ENCODE measurements at regions not wholly inside any gene's neighbourhood (a gene's known extent, or its start where the extent isn't known, plus 50 kb on each side); places are given as distances from the start of the nearest gene placed in this dataset.
"Not testable (repeated sequence)": the region's sequence is repeated elsewhere in the genome, so short reads cannot be mapped to it uniquely, and the experiment has no call there.

DNA sequence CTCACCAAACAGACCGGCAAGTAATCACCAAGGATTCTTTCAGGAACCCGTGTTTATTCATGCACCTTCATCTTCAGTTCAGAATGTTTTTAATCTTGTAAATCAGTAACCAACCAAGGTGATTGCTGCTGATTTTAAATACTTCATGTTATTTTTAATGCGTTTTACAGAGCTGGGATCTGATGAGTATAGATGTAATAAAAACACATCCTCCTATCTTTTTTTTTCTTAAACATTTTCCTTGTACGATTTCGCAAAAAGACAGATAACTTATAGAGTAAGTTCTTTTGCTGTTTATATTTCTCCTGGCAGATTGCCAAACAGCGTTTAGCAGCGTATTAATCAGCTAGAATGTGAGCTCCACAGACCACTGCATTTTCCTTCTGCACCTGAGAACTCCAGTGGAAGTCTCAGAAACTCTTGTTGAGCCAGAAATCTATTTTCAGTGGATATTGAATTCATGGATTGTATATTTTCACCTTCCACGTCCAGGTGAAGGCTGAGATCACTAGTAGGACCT is 397.8 kb upstream of the NRP1 start:
- DNase-seq: no peak

DNA sequence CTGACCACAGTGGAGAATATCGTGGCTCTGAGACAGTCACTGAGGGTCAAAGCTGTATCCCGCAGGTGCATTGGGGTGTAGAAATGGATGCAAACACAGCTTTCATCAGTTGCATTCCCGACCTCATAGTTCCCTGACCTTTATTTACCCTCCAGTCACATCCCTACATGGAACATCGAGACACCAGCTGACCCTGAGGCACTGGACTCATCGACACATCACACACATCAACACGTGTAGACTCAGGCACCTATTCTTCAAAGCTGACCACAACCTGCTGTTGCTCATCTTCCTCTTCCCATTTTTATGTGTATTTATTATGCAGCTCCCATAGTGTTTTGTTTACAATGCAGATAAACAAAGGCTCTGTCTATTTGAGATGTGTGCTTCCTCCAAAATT is 396.9 kb upstream of the NRP1 start:
- no peak for DNase-seq

DNA sequence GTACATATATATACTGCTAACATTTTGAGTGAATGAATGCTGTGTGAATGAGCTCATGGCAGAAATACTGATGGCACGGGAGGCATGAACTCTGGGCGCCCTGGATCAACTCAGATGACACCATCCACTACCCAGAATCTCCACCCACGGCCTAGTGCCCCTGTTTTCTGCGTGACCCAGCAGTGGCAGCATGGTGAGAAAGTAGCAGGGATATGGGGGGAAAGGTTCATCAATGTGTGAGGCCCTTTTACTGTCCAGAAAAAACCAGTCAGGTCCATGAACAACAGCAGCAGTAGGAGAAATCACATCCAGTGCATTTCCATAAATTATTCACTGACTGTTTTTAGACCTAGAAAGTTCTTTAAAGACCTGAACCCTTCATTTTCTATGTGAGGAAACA is 391.0 kb upstream of the NRP1 start:
- DNase-seq: no peak

DNA sequence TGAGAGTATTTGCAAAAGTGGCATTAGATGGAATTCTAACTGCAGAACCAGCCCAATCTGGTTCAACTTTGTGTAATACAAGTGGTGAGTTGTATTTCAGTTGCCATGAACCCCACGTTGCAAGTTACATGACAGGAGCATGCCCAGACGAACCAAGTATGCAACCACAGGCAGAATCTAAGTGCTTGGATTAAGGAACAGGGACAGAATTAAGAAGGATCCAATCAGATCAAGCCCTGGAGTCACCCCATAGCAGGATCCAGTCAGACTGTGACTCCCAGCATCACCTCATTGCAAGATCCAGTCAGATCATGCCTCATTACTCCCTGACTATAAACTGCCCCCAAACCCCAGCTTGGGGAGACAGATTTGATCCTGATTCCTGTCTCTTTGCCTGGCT is 388.7 kb upstream of the NRP1 start:
- no peak for DNase-seq

DNA sequence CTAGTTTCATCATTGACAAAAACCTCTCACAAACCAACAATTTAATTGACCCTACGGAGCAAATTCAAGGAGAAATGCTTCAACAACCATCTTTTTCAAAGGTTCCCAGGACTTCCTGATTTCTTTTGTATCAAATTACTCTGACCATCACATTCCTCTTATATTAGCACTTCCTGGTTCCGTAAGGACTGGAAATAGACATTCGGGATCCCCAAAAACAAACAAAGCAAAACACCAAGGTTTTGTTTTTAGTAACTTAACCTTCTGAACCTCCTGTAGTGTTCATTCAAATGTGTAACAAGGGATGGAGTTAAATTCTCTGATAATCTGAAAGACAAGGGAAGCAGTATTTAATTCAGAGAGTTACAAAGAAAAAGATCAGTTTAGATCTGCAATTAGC is 387.6 kb upstream of the NRP1 start:
- DNase-seq: no peak

DNA sequence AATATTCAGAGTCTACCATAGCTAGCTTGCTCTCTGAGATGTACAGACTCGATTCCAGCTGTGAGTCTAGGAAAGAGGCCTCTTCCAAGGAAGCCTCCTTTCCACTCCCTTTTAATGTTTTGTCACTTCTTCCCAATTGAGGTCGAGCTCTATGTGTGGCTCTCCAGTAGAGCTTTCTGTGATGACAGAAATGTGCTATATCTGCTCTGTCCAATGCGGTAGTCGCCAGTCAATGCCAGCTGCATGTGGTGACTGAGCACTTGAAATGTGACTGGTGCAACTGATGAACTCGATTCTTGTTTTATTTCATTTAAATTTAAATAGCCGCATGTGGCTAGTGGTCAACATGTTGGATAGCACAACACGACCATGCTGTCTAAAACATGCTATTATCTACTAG is 387.0 kb upstream of the NRP1 start:
- DNase-seq: no peak

DNA sequence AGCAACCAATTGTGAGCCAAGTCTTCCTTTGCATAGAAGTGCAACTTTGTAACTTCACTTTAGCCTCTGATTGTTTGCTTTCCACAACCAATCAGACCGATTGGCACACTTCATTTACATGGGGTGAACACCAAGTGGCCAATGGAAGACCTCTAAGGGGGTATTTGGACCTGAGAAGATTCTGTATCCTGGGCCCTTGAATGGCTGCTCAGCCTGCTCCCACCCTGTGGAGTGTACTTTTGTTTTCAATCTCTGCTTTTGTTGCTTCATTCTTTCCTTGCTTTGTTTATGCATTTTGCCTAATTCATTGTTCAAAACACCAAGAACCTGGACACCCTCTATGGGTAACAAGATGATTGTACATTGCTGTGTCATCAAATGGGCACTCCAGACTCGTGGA is 385.7 kb upstream of the NRP1 start:
- no peak for DNase-seq

DNA sequence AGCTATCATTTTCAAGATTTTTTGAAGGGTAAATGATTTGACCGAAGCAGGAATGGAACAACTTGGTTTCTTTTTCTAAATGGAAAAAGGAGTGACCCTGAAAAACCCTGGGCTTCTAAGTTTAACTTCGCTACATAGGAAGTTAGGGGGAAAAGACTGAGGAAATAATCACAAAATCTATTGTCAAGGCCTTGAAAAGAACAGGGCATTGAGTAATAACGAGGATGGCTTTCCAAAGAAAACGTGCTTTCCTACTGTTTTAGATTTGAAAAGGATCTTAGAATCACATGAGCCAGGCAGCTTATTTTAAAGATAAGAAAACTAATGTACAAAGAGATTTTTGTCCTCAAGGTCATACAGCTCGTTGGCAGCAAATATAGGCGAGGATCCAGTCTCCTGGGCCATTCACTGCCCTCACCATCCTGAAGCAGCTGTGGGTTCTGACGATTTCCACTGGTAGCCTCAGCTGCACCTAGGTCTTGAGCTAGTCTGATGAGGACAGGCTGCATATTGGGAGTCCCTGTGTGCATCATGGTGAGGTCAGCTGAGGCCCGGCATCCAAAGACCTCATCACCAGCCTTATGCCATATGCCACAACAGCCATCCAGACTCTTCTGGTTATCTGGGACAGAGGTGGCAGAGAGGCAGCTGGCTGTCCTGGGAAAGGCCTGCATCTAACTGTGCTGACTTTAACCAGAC is 384.7 kb upstream of the NRP1 start:
- no peak for DNase-seq

DNA sequence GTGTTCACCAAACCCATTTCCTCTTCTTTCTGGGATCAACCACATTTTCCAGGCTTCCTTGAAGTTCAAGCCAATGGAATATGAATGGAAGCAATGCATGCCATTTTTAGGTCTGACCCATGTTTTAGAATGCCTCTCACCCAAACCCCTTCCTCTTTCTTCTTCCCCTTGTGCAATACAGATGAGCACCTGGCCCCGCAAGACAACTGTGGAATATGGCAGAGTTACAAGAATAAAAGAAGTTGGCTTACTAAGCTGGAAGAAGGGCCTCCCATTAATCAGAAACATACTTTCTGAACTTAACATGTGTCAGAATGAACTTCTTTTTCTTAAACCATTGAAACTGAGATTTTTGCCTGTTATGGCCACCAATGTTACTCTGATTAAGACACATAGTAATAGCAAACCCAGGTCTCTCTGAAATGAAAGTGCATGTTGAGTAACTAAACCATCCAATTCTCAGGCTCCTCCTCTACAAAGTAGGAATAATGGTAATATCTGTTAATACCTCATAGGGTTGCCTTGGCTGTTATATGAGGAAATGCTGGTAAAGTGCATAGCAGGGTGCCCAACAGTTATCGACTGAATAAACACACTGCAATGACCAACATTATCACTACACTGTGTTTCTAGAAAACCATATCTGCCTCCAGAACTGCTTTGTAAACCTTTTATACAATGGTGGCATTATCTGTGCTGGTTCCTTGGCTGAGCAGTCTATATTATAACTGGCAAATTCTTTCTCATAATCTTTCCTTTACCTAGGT is 382.2 kb upstream of the NRP1 start:
- DNase-seq: no peak

DNA sequence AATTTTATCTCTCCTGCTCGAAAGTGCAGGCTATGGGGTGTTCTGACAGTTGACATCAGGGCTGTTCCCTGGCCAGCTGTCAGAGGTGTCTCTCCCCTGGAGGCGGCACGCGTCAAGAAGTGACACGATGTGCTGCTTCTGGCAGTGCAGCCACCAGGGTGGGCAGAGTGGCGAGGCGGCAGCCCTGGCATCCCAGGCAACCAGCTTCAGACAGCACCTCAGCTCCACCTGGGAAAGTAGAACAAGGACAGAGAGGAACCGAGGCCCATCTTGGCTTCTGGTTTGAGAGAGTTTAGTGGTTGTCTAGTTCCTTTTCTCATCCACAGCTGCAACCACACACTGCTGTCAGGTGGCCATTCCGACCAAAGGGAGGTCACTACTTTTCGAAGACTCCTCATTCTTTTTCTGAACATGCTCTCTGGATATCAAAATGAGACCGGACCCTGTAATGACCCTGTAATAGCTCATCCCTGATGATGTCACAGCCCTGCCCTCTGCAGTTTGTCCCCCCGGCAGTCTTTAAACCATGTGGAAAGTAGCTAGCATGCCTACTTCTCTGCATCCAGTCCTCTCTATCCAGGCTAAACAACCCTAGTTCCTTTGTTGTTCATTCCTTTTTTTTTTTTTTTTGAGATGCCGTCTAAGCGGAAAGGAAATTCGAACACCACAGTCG is 381.0 kb upstream of the NRP1 start:
- no peak for DNase-seq

DNA sequence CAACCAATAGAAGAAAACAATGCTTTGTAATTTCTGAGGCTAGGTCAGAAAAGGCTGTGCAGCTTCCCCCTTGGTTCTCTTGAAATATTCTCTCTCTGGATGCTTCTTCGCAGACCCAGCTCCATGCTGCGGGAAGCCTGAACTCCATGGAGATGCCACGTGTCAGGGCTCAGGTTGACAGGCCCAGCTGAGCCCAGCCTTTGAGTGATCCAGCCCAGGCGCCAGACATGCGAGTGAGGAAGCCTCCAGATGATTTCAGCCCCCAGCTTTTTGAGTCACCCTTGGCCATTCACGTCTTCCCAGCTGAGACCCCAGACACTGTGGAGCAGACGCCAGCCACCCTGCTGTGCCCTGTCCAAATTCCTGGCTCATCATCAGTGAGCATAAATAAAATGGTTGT is 378.4 kb upstream of the NRP1 start:
- DNase-seq: no peak

DNA sequence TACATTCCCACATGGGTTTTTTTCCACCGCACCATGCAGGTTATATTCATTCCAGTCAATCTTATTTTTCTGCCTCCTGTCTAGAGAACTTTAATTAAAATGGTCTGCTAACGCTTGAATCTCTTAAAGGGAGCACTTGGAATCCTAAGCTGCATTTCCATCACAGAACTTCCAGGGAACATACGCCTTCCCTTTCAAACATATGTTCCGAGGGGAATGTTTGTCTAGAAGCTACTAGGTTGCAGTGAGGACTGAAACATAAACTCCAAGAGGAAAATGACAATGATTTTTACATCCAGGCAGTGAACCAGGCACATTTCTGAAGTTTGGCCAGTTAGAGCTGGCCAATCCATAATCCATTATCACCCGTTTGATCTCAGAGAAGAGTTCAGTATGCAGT is 375.5 kb upstream of the NRP1 start:
- no peak for DNase-seq

DNA sequence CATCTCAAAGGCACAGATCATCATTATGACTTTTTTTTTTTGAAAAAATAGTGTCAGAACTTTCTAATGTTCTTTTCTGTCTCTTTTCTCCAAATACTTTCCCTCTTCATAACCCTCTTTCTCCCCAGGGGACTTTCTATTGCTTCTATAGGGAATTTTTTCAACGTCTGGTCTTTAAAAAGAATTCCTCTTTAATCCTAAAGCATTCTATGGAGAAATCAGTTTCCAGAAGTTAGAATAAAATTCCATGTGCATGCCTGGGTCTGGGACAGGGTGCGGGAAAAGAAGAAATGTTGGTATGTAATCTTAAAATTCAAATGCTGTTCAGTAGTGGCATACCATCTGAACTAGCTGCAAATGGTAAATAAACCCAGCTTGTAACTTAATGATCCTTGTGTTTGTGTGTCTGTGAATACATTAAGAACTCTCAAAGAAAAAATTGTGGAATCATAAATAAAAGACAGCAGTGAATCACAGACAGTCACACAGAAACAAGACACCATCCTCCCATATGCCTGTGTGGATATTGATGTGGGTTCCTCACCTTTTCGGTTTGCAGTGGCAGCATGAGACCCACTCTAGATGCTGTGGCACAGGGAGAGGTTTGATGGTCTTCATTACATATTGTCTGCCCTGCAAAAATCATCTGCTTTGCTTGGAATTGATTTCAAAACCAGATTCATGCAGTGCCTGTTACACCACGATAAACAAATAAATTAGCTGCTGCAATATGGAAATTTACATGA is 374.7 kb upstream of the NRP1 start:
- DNase-seq: no peak

DNA sequence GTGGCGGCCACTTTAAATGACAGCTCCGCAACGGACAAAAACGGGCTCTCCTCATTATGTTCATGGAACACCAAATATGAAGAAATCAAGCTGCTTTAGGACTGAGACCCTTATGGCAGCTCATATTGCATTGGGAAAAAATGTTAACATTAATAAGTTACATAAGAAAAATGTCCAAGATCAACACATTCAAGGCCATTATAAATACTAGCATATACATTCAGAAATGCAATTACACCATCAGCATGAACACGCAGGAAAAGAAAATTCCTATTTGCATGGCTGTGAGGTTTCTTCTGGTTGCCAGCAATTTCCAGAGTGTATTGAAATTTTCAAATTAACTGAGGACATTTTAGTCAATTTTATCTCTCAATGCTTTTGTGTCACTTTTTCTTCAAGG is 374.1 kb upstream of the NRP1 start:
- DNase-seq: no peak

DNA sequence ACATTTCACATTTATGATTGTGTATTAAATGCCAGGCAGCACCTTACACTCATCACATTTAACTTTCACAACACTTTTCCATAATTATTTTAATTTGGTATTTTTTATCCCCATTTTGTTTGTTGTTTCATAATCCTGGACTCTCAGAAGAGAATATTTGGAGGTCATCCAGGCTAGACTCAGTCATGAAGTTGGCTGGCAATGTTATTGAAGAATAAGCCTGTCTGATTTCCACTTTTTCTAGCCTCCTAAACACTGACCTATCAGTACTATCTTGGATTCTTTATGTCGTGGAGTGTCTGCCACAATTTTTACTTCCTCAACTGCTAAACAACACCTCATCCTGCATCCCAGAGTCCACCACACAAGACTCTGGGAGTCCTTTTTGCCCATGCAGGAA is 372.3 kb upstream of the NRP1 start:
- DNase-seq: no peak

DNA sequence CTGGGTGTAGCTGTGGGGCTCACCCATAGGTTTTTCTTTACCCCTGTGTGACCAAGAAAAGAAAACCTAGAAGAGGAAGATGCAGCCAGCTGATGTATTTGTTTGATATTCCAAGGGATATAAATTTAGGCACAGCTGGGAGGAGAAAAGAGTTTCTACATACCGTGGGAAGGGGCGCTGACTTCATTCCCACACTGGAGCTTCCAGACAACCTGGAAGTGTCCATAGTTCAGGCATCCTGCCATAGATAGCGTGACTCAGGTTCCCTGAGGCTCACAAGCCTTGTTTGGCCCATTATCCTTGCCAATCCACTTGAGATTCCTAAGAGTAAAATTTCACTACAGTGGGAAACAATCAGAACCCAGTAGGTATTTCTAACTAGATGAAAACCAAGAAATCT is 371.7 kb upstream of the NRP1 start:
- no peak for DNase-seq

DNA sequence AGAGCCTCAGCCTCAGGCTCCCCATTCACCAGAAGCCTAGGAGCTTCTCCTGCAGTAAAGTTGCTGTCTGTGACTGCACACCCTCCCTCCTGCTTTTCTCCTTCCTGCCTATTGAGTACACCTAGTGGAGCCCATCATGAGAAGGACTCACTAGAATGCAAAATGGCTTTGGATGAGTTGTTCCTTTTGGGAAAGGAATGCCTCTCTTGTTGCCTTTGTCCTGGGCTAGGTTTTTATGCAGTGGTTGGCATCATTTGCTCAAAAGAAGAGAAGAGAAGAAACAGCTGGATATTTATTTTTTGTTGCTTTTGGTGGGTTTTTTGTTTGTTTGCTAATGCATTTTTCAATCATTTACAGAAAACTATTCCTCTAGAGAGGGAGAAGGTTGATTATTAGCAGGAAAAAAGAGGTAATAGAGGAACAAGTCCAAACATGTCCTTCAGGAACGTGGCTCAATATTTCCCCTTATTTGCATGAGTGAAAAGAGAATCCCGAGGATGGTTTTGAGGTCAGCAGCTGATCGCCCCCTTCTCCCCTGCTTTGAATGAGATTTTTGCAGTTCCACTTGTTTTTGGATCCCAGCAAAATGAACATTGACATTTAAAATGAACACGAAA is 369.9 kb upstream of the NRP1 start:
- DNase-seq: no peak

DNA sequence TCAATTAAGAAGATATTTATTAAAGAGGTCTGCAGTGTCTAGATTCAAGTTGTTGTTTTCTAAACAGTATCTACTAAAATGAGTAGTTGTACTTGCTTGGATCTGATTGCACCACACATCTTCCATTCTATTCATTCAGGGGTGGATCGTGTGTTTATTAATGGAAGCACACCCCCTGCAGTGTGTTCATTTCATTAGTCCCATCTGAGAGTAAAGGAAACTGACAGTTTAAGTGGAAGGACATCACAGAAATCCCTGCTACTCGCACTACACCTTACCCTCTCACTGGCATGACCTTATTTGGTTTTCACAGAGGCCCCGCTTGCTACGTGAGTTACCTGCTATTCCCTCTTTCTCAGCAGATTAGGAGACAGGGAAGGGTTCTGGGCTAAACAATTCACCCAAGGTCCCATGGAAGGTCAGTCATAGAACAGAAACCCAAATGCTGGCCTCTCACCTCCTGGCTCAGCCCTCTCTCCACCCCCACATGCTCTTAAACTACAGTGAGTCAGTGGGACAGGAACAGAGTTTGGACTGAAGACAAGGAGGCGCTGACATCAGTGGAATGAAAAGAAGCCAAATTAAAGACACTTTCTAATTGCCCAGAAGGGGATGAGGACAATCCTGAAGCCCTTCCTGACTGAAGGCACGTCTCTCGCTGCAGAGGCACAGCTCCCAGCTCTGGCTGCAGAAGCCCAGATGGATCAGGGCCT is 369.2 kb upstream of the NRP1 start:
- no peak for DNase-seq

DNA sequence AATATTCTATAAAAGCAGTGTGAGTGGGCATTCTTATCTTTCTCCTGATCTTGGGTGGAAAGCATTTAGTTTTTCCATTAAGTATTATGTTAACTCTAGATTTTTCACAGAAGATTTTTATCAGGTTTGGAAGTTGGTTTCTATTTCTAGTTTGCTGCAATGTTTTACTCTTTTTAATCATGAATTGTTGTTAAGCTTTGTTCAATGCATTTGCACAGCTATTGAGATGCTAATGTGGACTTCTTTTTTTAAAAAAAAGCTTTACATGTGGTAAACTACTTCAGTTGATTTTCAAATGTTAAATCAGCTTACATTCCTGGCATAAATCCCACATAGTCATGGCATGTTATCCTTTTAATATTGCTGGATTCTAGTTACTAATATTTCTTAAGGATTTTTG is 363.6 kb upstream of the NRP1 start:
- no peak for DNase-seq

DNA sequence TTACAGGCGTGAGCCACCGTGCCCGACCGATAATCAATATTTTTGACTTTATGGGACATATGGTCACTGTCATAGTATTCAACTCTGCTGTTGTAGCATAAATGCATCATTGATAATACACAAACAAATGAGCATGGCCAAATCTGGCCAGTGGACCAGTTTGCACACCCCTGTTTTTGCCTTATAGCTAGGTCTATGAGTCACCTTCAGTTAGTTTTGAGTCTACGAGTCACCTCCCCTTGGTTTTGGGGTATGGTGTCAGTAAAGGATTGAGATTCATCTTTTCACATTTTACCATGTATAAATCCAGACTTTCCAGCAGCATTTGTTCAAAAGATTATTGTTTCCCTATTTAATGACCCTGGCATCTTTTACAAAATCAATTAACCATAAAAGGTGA is 362.5 kb upstream of the NRP1 start:
- DNase-seq: no peak

DNA sequence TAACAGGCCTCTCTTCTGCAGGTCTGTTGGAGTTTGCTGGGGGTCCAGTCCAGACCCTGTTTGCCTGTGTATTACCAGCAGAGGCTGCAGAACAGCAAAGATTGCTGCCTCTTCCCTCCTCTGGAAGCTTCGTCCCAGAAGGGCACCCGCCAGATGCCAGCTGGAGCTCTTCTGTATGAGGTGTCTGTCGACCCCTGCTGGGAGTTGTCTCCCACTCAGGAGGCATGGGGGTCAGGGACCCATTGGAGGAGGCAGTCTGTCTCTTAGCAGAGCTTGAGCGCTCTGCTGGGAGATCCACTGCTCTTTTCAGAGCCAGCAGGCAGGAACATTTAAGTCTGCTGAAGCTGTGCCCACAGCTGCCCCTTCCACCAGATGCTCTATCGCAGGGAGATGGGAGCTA is 361.1 kb upstream of the NRP1 start:
- no peak for DNase-seq

DNA sequence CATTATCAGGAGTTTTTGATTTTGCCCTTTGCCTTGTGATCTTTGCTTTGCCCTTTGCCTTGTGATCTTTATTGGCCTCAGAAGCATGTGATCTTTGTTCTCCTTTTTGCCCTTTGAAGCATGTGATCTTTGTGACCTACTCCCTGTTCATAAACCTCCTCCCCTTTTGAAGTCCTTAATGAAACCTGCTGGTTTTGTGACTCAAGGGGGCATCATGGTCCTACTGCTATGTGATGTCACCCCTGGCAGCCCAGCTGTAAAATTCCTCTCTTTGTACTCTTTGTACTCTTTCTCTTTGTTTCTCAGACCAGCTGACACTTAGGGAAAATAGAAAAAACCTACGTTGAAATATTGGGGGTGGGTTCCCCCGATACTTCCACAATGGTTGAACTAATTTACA is 356.1 kb upstream of the NRP1 start:
- DNase-seq: not testable (repeated sequence)

Measured in stimulated activated naive CD4-positive, alpha-beta T cell (primary cell).